ENCODE measurements at regions not wholly inside any gene's neighbourhood (a gene's known extent, or its start where the extent isn't known, plus 50 kb on each side); places are given as distances from the start of the nearest gene placed in this dataset.

DNA sequence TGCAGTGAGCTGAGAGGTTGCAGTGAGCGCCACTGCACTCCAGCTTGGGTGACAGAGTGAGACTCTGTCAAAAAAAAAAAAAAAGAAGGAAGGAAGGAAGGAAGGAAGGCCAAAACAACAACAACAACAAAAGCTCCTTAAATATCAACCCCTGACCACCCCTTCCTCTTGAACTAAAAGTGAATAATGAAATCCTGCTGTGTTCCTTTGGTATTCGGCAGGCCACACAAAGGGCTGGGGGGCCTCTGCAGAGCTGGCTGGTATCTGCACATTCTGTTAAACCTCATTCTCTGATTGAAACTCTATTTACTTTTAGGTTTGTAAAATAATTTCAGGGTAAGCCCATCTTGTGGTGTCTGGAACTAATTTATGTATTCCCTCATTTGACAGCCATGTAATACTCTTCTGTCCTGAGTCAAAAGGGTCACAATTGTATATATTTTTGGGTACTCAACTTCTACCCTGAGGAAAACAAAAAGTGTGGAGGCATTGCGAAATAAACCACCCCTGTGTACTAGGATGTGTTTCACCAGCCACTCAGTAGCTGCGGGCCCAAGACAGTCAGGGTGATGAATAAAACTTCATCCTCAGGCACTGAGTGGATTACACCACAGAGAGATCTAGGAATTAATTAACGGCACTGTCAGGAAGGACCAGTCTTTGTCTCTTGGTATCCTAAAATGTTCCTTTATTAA lies 446.4 kb upstream of the PFKP start:
- TF ChIP-seq, protein P1, sequence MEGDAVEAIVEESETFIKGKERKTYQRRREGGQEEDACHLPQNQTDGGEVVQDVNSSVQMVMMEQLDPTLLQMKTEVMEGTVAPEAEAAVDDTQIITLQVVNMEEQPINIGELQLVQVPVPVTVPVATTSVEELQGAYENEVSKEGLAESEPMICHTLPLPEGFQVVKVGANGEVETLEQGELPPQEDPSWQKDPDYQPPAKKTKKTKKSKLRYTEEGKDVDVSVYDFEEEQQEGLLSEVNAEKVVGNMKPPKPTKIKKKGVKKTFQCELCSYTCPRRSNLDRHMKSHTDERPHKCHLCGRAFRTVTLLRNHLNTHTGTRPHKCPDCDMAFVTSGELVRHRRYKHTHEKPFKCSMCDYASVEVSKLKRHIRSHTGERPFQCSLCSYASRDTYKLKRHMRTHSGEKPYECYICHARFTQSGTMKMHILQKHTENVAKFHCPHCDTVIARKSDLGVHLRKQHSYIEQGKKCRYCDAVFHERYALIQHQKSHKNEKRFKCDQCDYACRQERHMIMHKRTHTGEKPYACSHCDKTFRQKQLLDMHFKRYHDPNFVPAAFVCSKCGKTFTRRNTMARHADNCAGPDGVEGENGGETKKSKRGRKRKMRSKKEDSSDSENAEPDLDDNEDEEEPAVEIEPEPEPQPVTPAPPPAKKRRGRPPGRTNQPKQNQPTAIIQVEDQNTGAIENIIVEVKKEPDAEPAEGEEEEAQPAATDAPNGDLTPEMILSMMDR (IDR thresholded peaks at IDR 0.05), result no peak
- no peak for TF ChIP-seq POLR2A (IDR thresholded peaks at IDR 0.05)
